Right lobe of liver (tissue), 4 donors: ENCODE measurements at regions not wholly inside any gene's neighbourhood (a gene's known extent, or its start where the extent isn't known, plus 50 kb on each side); places are given as distances from the start of the nearest gene placed in this dataset.
"Not testable (repeated sequence)": the region's sequence is repeated elsewhere in the genome, so short reads cannot be mapped to it uniquely, and the experiment has no call there.

ENCODE experiments used
- POLR2A ChIP-seq: fragments of 450-650 bp; IDR thresholded peaks from one replicate; pipeline ENCODE4 v1.6.1; 2017; ENCODE audit warnings: antibody characterized with exemption, mild to moderate bottlenecking
- TF ChIP-seq, protein P1 (sequence below), 4 donors: fragments of 200-600 bp in 3 of 4; fragments of 450-650 bp in 1 of 4; IDR thresholded peaks; one replicate each; pipeline versions ENCODE4 v1.5.1 to v1.8.0; 2016 to 2022; ENCODE audit warnings: antibody characterized with exemption in 4 of 4, mild to moderate bottlenecking in 2 of 4
- donor health status: DM: no; HTN: no; CAD: no.
- donor health status: DM: no; HTN: no; CAD: no.
- donor health status: DM: no; HTN: yes; CAD: no.

DNA sequence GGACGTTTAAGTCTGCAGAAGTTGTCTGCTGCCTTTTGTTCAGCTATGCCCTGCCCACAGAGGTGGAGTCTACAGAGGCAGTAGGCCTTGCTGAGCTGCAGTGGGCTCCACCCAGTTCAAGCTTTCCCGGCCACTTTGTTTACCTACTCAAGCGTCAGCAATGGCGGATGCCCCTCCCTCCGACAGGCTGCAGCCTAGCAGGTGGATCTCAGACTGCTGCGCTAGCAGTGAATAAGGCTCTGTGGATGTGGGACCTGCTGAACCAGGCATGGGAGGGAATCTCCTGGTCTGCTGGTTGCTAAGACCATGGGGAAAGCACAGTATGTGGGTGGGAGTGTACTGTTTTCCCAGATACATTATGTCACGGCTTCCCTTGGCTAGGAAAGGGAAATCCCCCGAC is 58.2 kb upstream of the N4BP1 start:
- TF ChIP-seq POLR2A, result not testable (repeated sequence)
- TF ChIP-seq, protein P1, sequence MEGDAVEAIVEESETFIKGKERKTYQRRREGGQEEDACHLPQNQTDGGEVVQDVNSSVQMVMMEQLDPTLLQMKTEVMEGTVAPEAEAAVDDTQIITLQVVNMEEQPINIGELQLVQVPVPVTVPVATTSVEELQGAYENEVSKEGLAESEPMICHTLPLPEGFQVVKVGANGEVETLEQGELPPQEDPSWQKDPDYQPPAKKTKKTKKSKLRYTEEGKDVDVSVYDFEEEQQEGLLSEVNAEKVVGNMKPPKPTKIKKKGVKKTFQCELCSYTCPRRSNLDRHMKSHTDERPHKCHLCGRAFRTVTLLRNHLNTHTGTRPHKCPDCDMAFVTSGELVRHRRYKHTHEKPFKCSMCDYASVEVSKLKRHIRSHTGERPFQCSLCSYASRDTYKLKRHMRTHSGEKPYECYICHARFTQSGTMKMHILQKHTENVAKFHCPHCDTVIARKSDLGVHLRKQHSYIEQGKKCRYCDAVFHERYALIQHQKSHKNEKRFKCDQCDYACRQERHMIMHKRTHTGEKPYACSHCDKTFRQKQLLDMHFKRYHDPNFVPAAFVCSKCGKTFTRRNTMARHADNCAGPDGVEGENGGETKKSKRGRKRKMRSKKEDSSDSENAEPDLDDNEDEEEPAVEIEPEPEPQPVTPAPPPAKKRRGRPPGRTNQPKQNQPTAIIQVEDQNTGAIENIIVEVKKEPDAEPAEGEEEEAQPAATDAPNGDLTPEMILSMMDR (IDR thresholded peaks at IDR 0.05), result not testable (repeated sequence)
